Epithelial cell of esophagus (primary cell): ENCODE measurements at regions not wholly inside any gene's neighbourhood (a gene's known extent, or its start where the extent isn't known, plus 50 kb on each side); places are given as distances from the start of the nearest gene placed in this dataset.

Source experiments
- DNase-seq: peaks from one replicate; pipeline ENCODE4 v3.0.0; 2010; ENCODE audit warnings: low read depth
- H3K4me3 ChIP-seq: 2 replicates; pipeline ENCODE4 v1.5.1; 2011; ENCODE audit warnings: mild to moderate bottlenecking, low read length, control low read depth
- CTCF ChIP-seq: IDR thresholded peaks from 2 replicates; pipeline ENCODE4 v1.5.1; 2011; ENCODE audit warnings: low read depth, mild to moderate bottlenecking, low read length, control low read depth, inconsistent platforms; ENCODE audit not compliant: insufficient read depth; ENCODE audit errors: missing control alignments

DNA sequence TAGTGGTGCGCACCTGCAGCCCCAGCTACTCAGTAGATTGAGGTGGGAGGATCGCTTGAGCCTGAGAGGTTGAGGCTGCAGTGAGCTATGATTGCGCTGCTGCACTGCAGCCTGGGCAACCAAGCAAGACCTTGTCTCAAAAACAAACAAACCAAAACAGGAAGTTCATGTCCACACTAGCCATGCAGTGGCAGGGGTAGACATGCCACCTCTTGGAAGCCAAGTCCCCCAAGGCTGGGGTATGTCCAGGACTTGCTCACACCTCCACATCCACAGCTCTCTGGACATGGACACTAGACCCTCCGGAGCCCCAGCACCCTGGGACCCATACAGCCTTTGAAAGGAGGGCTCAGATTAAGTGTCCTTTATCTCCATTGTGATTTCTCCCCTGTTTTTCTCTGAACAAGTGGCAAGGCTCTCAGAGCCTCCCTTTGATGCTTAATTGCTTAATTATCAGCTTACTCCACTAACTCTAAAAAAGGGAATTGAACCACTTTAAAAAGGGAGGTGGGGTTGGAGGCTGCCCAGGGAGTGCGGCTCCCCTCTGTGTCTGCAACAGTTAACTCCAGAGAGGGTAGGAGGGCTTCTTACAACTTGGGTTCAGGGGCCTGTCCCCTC, 424.6 kb upstream of the C16orf82 start:
- DNase-seq, result no peak
- H3K4me3 ChIP-seq, result no peak overlapping the region
- no peak for TF ChIP-seq CTCF

DNA sequence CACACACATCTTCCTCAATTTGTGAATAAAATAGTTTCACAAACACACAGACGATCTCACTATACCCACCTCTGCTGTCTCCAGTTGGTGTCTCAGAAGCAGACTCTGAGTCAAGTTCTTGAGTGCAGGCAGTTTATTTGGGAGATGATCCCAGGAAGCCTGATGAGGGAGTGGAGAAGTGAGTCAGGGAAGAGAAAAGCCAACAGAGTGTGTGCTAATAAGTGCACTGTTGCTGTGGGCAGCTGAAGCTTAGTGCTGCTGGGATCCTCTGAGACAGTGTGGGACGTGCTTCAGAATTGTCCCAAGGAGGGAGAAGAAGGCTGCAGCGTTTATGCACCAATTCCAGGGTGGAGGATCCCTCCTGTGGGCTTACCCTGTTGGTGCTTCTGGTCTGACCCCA, 423.2 kb upstream of the C16orf82 start:
- no peak overlapping the region for H3K4me3 ChIP-seq
- TF ChIP-seq CTCF, result no peak
- DNase-seq, result no peak

GRCh38 chr16:26644912-26645543, 421.7 kb upstream of the C16orf82 start:
- DNase-seq, result no peak
- TF ChIP-seq CTCF, result no peak
- H3K4me3 ChIP-seq, result no peak overlapping the region

DNA sequence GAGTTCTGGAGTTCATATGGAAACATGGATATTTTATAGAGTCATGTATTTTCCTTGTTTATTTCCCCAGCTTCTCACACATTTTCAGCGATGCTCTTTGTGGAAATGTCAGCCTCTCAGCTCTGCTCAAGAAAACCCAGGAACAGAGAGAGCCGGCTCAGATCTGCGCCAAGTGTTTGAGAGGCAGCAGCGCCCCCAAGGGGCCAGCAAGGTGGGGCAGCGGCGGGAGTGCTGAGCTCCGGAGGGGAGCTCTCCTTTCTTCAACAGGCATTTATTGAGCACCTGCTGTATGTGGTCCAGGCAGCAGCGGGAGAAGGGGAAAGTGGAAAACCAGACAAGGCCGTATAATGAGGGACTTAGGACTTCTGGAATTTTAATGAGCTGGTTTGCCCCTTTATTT, 421.1 kb upstream of the C16orf82 start:
- no peak for TF ChIP-seq CTCF
- DNase-seq, result no peak
- H3K4me3 ChIP-seq, result no peak overlapping the region

DNA sequence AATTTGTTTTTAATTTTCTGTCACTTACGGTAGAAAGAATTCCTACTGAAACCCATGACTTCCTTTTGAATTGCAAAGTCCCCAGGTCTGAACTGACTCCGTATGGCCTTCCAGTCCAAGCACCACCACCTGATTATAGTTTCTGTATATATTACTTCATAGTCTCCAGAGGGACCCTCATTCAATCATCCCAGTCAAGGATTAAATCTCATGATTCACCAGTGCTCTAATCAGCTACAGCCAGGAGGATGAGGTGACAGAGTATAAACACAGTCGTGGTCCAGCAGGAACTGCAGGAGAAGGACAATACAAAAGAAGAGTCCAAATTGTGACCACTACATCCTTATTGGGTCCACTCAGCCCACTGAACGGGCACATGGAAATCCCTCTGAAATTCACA, 418.9 kb upstream of the C16orf82 start:
- no peak overlapping the region for H3K4me3 ChIP-seq
- no peak for DNase-seq

DNA sequence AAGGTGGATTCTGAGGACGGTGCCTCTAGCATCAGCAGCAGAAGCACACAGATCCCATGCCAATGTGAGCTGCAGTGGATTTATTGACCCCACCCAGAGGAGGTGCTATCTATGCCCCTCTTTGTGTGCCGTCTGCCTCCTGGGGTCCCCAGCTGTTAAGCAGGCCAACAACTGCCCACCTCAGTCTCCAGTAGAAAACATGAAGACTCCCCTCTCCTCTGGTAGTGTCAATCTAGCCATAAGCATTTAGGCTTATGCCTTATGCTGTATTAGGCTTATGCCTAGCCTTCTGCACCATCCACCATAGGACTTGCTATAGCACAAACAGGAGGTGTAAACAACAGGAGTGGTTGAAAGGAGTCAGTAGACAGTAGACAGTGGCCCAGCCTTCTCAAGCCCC, 417.9 kb upstream of the C16orf82 start:
- TF ChIP-seq CTCF, result no peak
- no peak for DNase-seq
- no peak overlapping the region for H3K4me3 ChIP-seq

More for the DNA sequence above, 418.9 kb upstream of the C16orf82 start:
- no peak for TF ChIP-seq CTCF
